ENCODE measurements at regions not wholly inside any gene's neighbourhood (a gene's known extent, or its start where the extent isn't known, plus 50 kb on each side); places are given as distances from the start of the nearest gene placed in this dataset.

- peaks cover 0 to 2% of the 10 kb centered on the region in 2 donors for H3K4me1 ChIP-seq (ENCODE audit: control insufficient read depth in 1 of 2, insufficient read depth in 2 of 2, low read length in 2 of 2)
- H3K27ac ChIP-seq (ENCODE audit: low read depth, low read length): no peak overlapping the region
- H3K27me3 ChIP-seq (ENCODE audit: control insufficient read depth in 1 of 2, insufficient read depth in 2 of 2, low read length in 2 of 2): no peaks in the 10 kb centered on the region
- H3K4me3 ChIP-seq (ENCODE audit: low read depth in 1 of 2, low read length in 2 of 2): no peak overlapping the region
- no peaks in the 10 kb centered on the region for H3K36me3 ChIP-seq (ENCODE audit: control insufficient read depth in 1 of 2, insufficient read depth in 2 of 2, low read length in 2 of 2)
- no peaks in the 10 kb centered on the region for H3K9me3 ChIP-seq (ENCODE audit: control insufficient read depth in 1 of 2, low read length in 2 of 2)
- H3K9ac ChIP-seq (ENCODE audit: low read depth in 1 of 2, low read length in 2 of 2): no peak overlapping the region
Observed at GRCh38 chr4:26130841-26131432, 189.9 kb upstream of the RBPJ start.

GRCh38 chr4:26131711-26132110 is 189.1 kb upstream of the RBPJ start:
- Histone ChIP-seq H3K27ac (ENCODE audit: low read depth, low read length) (no peak overlapping the region), H3K4me3 (ENCODE audit: low read depth in 1 of 2, low read length in 2 of 2) (no peak overlapping the region)

GRCh38 chr4:26132858-26133257 is 188.0 kb upstream of the RBPJ start:
- H3K9me3 ChIP-seq (ENCODE audit: control insufficient read depth in 1 of 2, low read length in 2 of 2): no peaks in the 10 kb centered on the region
- no peak overlapping the region for H3K9ac ChIP-seq (ENCODE audit: low read depth in 1 of 2, low read length in 2 of 2)
- H3K4me1 ChIP-seq (ENCODE audit: control insufficient read depth in 1 of 2, insufficient read depth in 2 of 2, low read length in 2 of 2): peaks cover 0 to 2% of the 10 kb centered on the region in 2 donors
- no peak overlapping the region for H3K27ac ChIP-seq (ENCODE audit: low read depth, low read length)
- no peaks in the 10 kb centered on the region for H3K36me3 ChIP-seq (ENCODE audit: control insufficient read depth in 1 of 2, insufficient read depth in 2 of 2, low read length in 2 of 2)
- no peak overlapping the region for H3K4me3 ChIP-seq (ENCODE audit: low read depth in 1 of 2, low read length in 2 of 2)
- H3K27me3 ChIP-seq (ENCODE audit: control insufficient read depth in 1 of 2, insufficient read depth in 2 of 2, low read length in 2 of 2): no peaks in the 10 kb centered on the region

More at GRCh38 chr4:26131711-26132110, 189.1 kb upstream of the RBPJ start:
- Histone ChIP-seq H3K27me3 (ENCODE audit: control insufficient read depth in 1 of 2, insufficient read depth in 2 of 2, low read length in 2 of 2) (no peaks in the 10 kb centered on the region), H3K4me1 (ENCODE audit: control insufficient read depth in 1 of 2, insufficient read depth in 2 of 2, low read length in 2 of 2) (peaks cover 0 to 2% of the 10 kb centered on the region in 2 donors), H3K9me3 (ENCODE audit: control insufficient read depth in 1 of 2, low read length in 2 of 2) (no peaks in the 10 kb centered on the region), H3K36me3 (ENCODE audit: control insufficient read depth in 1 of 2, insufficient read depth in 2 of 2, low read length in 2 of 2) (no peaks in the 10 kb centered on the region), H3K9ac (ENCODE audit: low read depth in 1 of 2, low read length in 2 of 2) (no peak overlapping the region)

- Histone ChIP-seq H3K9ac (ENCODE audit: low read depth in 1 of 2, low read length in 2 of 2) (no peak overlapping the region), H3K27ac (ENCODE audit: low read depth, low read length) (no peak overlapping the region), H3K27me3 (ENCODE audit: control insufficient read depth in 1 of 2, insufficient read depth in 2 of 2, low read length in 2 of 2) (no peaks in the 10 kb centered on the region), H3K36me3 (ENCODE audit: control insufficient read depth in 1 of 2, insufficient read depth in 2 of 2, low read length in 2 of 2) (no peaks in the 10 kb centered on the region), H3K9me3 (ENCODE audit: control insufficient read depth in 1 of 2, low read length in 2 of 2) (no peaks in the 10 kb centered on the region), H3K4me1 (ENCODE audit: control insufficient read depth in 1 of 2, insufficient read depth in 2 of 2, low read length in 2 of 2) (peaks cover 0 to 2% of the 10 kb centered on the region in 2 donors), H3K4me3 (ENCODE audit: low read depth in 1 of 2, low read length in 2 of 2) (no peak overlapping the region)
Observed at GRCh38 chr4:26133840-26134239, 187.0 kb upstream of the RBPJ start.

GRCh38 chr4:26135331-26135730 is 185.5 kb upstream of the RBPJ start:
- no peaks in the 10 kb centered on the region for H3K27me3 ChIP-seq (ENCODE audit: control insufficient read depth in 1 of 2, insufficient read depth in 2 of 2, low read length in 2 of 2)
- H3K9ac ChIP-seq (ENCODE audit: low read depth in 1 of 2, low read length in 2 of 2): no peak overlapping the region
- H3K9me3 ChIP-seq (ENCODE audit: control insufficient read depth in 1 of 2, low read length in 2 of 2): no peaks in the 10 kb centered on the region
- H3K4me3 ChIP-seq (ENCODE audit: low read depth in 1 of 2, low read length in 2 of 2): no peak overlapping the region
- peaks cover 2 to 3% of the 10 kb centered on the region in 2 donors for H3K4me1 ChIP-seq (ENCODE audit: control insufficient read depth in 1 of 2, insufficient read depth in 2 of 2, low read length in 2 of 2)
- H3K36me3 ChIP-seq (ENCODE audit: control insufficient read depth in 1 of 2, insufficient read depth in 2 of 2, low read length in 2 of 2): no peaks in the 10 kb centered on the region
- H3K27ac ChIP-seq (ENCODE audit: low read depth, low read length): no peak overlapping the region

GRCh38 chr4:26136615-26137014 is 184.2 kb upstream of the RBPJ start:
- H3K4me1 ChIP-seq (ENCODE audit: control insufficient read depth in 1 of 2, insufficient read depth in 2 of 2, low read length in 2 of 2): peaks cover 2 to 12% of the 10 kb centered on the region in 2 donors
- H3K9me3 ChIP-seq (ENCODE audit: control insufficient read depth in 1 of 2, low read length in 2 of 2): no peaks in the 10 kb centered on the region
- H3K4me3 ChIP-seq (ENCODE audit: low read depth in 1 of 2, low read length in 2 of 2): no peak overlapping the region
- H3K9ac ChIP-seq (ENCODE audit: low read depth in 1 of 2, low read length in 2 of 2): no peak overlapping the region
- H3K27me3 ChIP-seq (ENCODE audit: control insufficient read depth in 1 of 2, insufficient read depth in 2 of 2, low read length in 2 of 2): no peaks in the 10 kb centered on the region
- H3K27ac ChIP-seq (ENCODE audit: low read depth, low read length): no peak overlapping the region
- H3K36me3 ChIP-seq (ENCODE audit: control insufficient read depth in 1 of 2, insufficient read depth in 2 of 2, low read length in 2 of 2): no peaks in the 10 kb centered on the region

- H3K36me3 ChIP-seq (ENCODE audit: control insufficient read depth in 1 of 2, insufficient read depth in 2 of 2, low read length in 2 of 2): no peaks in the 10 kb centered on the region
- H3K4me1 ChIP-seq (ENCODE audit: control insufficient read depth in 1 of 2, insufficient read depth in 2 of 2, low read length in 2 of 2): peaks cover 1 to 13% of the 10 kb centered on the region in 2 donors
- no peak overlapping the region for H3K4me3 ChIP-seq (ENCODE audit: low read depth in 1 of 2, low read length in 2 of 2)
- no peak overlapping the region for H3K9ac ChIP-seq (ENCODE audit: low read depth in 1 of 2, low read length in 2 of 2)
- H3K27ac ChIP-seq (ENCODE audit: low read depth, low read length): no peak overlapping the region
- no peaks in the 10 kb centered on the region for H3K27me3 ChIP-seq (ENCODE audit: control insufficient read depth in 1 of 2, insufficient read depth in 2 of 2, low read length in 2 of 2)
- no peaks in the 10 kb centered on the region for H3K9me3 ChIP-seq (ENCODE audit: control insufficient read depth in 1 of 2, low read length in 2 of 2)
Observed at GRCh38 chr4:26137288-26137687, 183.5 kb upstream of the RBPJ start.

GRCh38 chr4:26139310-26139924 is 181.4 kb upstream of the RBPJ start:
- Histone ChIP-seq H3K4me3 (ENCODE audit: low read depth in 1 of 2, low read length in 2 of 2) (no peak overlapping the region), H3K9ac (ENCODE audit: low read depth in 1 of 2, low read length in 2 of 2) (no peak overlapping the region), H3K9me3 (ENCODE audit: control insufficient read depth in 1 of 2, low read length in 2 of 2) (no peaks in the 10 kb centered on the region), H3K27ac (ENCODE audit: low read depth, low read length) (no peak overlapping the region), H3K4me1 (ENCODE audit: control insufficient read depth in 1 of 2, insufficient read depth in 2 of 2, low read length in 2 of 2) (peaks cover 0 to 14% of the 10 kb centered on the region in 2 donors), H3K27me3 (ENCODE audit: control insufficient read depth in 1 of 2, insufficient read depth in 2 of 2, low read length in 2 of 2) (no peaks in the 10 kb centered on the region), H3K36me3 (ENCODE audit: control insufficient read depth in 1 of 2, insufficient read depth in 2 of 2, low read length in 2 of 2) (no peaks in the 10 kb centered on the region)

GRCh38 chr4:26140150-26140898 is 180.5 kb upstream of the RBPJ start:
- Histone ChIP-seq H3K9ac (ENCODE audit: low read depth in 1 of 2, low read length in 2 of 2) (no peak overlapping the region), H3K27ac (ENCODE audit: low read depth, low read length) (no peak overlapping the region), H3K4me3 (ENCODE audit: low read depth in 1 of 2, low read length in 2 of 2) (no peak overlapping the region), H3K27me3 (ENCODE audit: control insufficient read depth in 1 of 2, insufficient read depth in 2 of 2, low read length in 2 of 2) (no peaks in the 10 kb centered on the region), H3K36me3 (ENCODE audit: control insufficient read depth in 1 of 2, insufficient read depth in 2 of 2, low read length in 2 of 2) (no peaks in the 10 kb centered on the region), H3K4me1 (ENCODE audit: control insufficient read depth in 1 of 2, insufficient read depth in 2 of 2, low read length in 2 of 2) (peaks cover 0 to 21% of the 10 kb centered on the region in 2 donors), H3K9me3 (ENCODE audit: control insufficient read depth in 1 of 2, low read length in 2 of 2) (no peaks in the 10 kb centered on the region)

GRCh38 chr4:26141051-26141721 is 179.6 kb upstream of the RBPJ start:
- Histone ChIP-seq H3K36me3 (ENCODE audit: control insufficient read depth in 1 of 2, insufficient read depth in 2 of 2, low read length in 2 of 2) (no peaks in the 10 kb centered on the region), H3K4me3 (ENCODE audit: low read depth in 1 of 2, low read length in 2 of 2) (no peak overlapping the region), H3K27ac (ENCODE audit: low read depth, low read length) (peak overlapping the region; percentile 61), H3K9ac (ENCODE audit: low read depth in 1 of 2, low read length in 2 of 2) (no peak overlapping the region), H3K27me3 (ENCODE audit: control insufficient read depth in 1 of 2, insufficient read depth in 2 of 2, low read length in 2 of 2) (no peaks in the 10 kb centered on the region), H3K4me1 (ENCODE audit: control insufficient read depth in 1 of 2, insufficient read depth in 2 of 2, low read length in 2 of 2) (peaks cover 0 to 25% of the 10 kb centered on the region in 2 donors), H3K9me3 (ENCODE audit: control insufficient read depth in 1 of 2, low read length in 2 of 2) (no peaks in the 10 kb centered on the region)
